ENCODE measurements at regions not wholly inside any gene's neighbourhood (a gene's known extent, or its start where the extent isn't known, plus 50 kb on each side); places are given as distances from the start of the nearest gene placed in this dataset.

DNA sequence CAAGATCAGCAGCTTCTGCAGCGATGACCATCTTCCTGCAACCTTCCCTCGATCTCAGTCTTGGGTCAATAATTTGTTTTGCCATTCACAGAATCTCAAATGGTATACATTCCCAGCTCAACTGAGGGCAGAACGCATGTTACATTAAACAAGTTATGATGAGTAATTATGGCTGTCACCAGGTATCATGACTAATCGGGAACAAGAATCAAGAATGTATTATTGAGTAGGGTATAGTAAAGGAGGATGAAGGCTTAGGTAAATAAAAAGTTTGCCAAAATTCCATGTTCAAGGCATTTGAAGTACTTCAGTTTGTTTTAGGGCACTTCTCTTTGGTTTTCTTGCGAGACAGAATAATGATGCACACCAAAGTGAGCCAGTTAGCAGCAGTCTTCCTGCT, 194.1 kb downstream of the SH2D1A start:
- dilution Hi-C loops (cut with MboI; ENCODE audit: extremely low pct_ligation_motif_present, low sequenced_read_pairs), result no loop called here
- Histone ChIP-seq H3K4me3 (ENCODE audit: control insufficient read depth in 2 of 3, extremely low read depth in 1 of 3, insufficient read depth in 2 of 3, low read depth in 1 of 3, low read length in 3 of 3) (no peak overlapping the region), H3K36me3 (ENCODE audit: control insufficient read depth in 2 of 2, extremely low read depth in 1 of 2, insufficient read depth in 2 of 2, low read length in 2 of 2) (no peaks in the 10 kb centered on the region), H4K20me1 (ENCODE audit: control insufficient read depth, extremely low read depth, insufficient read depth, low read length) (no peaks in the 10 kb centered on the region), H3K27ac (ENCODE audit: control insufficient read depth, insufficient read depth, low read length) (no peak overlapping the region), H3K9ac (ENCODE audit: control insufficient read depth, extremely low read depth, insufficient read depth, low read length) (no peak overlapping the region), H3K9me1 (ENCODE audit: control insufficient read depth, extremely low read depth, insufficient read depth, low read length) (no peaks in the 10 kb centered on the region), H2AFZ (ENCODE audit: control insufficient read depth, low read length) (no peak overlapping the region), H3K79me2 (ENCODE audit: control insufficient read depth, insufficient read depth, low read length) (no peaks in the 10 kb centered on the region), H3K4me2 (ENCODE audit: control insufficient read depth, extremely low read depth, insufficient read depth, low read depth, low read length) (no peak overlapping the region), H3K4me1 (ENCODE audit: control insufficient read depth, extremely low read depth, insufficient read depth, low read length) (no peaks in the 10 kb centered on the region), H3K27me3 (ENCODE audit: control insufficient read depth, extremely low read depth, insufficient read depth, low read length) (no peaks in the 10 kb centered on the region), H3K9me3 (ENCODE audit: control insufficient read depth, low read depth, low read length) (no peaks in the 10 kb centered on the region)
- no peak for FAIRE-seq
- no peak for DNase-seq (ENCODE audit: low read depth, low spot score)
- TF ChIP-seq EZH2 (IDR thresholded peaks at IDR 0.05; ENCODE audit: low read length) (no peak), CTCF (optimal IDR thresholded peaks at IDR 0.05 in 1 of 3, IDR thresholded peaks at IDR 0.05 in 1 of 3, conservative IDR thresholded peaks at IDR 0.05 in 1 of 3; ENCODE audit: extremely low read depth in 1 of 3, insufficient read depth in 2 of 3, low read length in 3 of 3) (no peak)

- dilution Hi-C loops (cut with MboI; ENCODE audit: extremely low pct_ligation_motif_present, low sequenced_read_pairs), result no loop called here
- H4K20me1 ChIP-seq (ENCODE audit: control insufficient read depth, extremely low read depth, insufficient read depth, low read length), result no peaks in the 10 kb centered on the region
- H3K4me2 ChIP-seq (ENCODE audit: control insufficient read depth, extremely low read depth, insufficient read depth, low read depth, low read length), result peak overlapping the region; percentile 70
- H3K79me2 ChIP-seq (ENCODE audit: control insufficient read depth, insufficient read depth, low read length), result no peaks in the 10 kb centered on the region
- H3K27me3 ChIP-seq (ENCODE audit: control insufficient read depth, extremely low read depth, insufficient read depth, low read length), result no peaks in the 10 kb centered on the region
- FAIRE-seq (no peak), DNase-seq (ENCODE audit: low read depth, low spot score) (no peak)
- H3K4me1 ChIP-seq (ENCODE audit: control insufficient read depth, extremely low read depth, insufficient read depth, low read length), result peaks cover 29% of the 10 kb centered on the region
- no peak overlapping the region for H3K27ac ChIP-seq (ENCODE audit: control insufficient read depth, insufficient read depth, low read length)
- TF ChIP-seq EZH2 (IDR thresholded peaks at IDR 0.05; ENCODE audit: low read length) (no peak), CTCF (optimal IDR thresholded peaks at IDR 0.05 in 1 of 3, IDR thresholded peaks at IDR 0.05 in 1 of 3, conservative IDR thresholded peaks at IDR 0.05 in 1 of 3; ENCODE audit: extremely low read depth in 1 of 3, insufficient read depth in 2 of 3, low read length in 3 of 3) (no peak)
- no peak overlapping the region for H3K9ac ChIP-seq (ENCODE audit: control insufficient read depth, extremely low read depth, insufficient read depth, low read length)
- no peaks in the 10 kb centered on the region for H3K36me3 ChIP-seq (ENCODE audit: control insufficient read depth in 2 of 2, extremely low read depth in 1 of 2, insufficient read depth in 2 of 2, low read length in 2 of 2)
- no peaks in the 10 kb centered on the region for H3K9me3 ChIP-seq (ENCODE audit: control insufficient read depth, low read depth, low read length)
- no peaks in the 10 kb centered on the region for H3K9me1 ChIP-seq (ENCODE audit: control insufficient read depth, extremely low read depth, insufficient read depth, low read length)
- H3K4me3 ChIP-seq (ENCODE audit: control insufficient read depth in 2 of 3, extremely low read depth in 1 of 3, insufficient read depth in 2 of 3, low read depth in 1 of 3, low read length in 3 of 3), result no peak overlapping the region
- H2AFZ ChIP-seq (ENCODE audit: control insufficient read depth, low read length), result peak overlapping the region; percentile 35
Measured at GRCh38 chrX:124548571-124548970, 202.2 kb downstream of the SH2D1A start.
